ENCODE measurements at regions not wholly inside any gene's neighbourhood (a gene's known extent, or its start where the extent isn't known, plus 50 kb on each side); places are given as distances from the start of the nearest gene placed in this dataset.

GRCh38 chr2:18309627-18310026 lies 250.8 kb downstream of the RDH14 start:
- no peaks in the 10 kb centered on the region for H3K4me1 Mint-ChIP-seq
- no peak for TF ChIP-seq CTCF (IDR thresholded peaks at IDR 0.05)
- H3K4me3 Mint-ChIP-seq: no peak overlapping the region
- no peak for DNase-seq
- no peaks in the 10 kb centered on the region for H3K36me3 Mint-ChIP-seq (ENCODE audit: low read depth)
- ChIA-PET CTCF (no interaction called here), POLR2A (no interaction called here)
- H3K9me3 Mint-ChIP-seq: no peaks in the 10 kb centered on the region
- H3K27me3 Mint-ChIP-seq: no peaks in the 10 kb centered on the region
- no peak overlapping the region for H3K27ac Mint-ChIP-seq
- no peak for ATAC-seq (ENCODE audit: low read depth)
- intact Hi-C loops (cut with micrococcal nuclease): no loop called here

- H3K4me1 Mint-ChIP-seq: no peaks in the 10 kb centered on the region
Measured at GRCh38 chr2:18309188-18309587, 251.3 kb downstream of the RDH14 start.

DNA sequence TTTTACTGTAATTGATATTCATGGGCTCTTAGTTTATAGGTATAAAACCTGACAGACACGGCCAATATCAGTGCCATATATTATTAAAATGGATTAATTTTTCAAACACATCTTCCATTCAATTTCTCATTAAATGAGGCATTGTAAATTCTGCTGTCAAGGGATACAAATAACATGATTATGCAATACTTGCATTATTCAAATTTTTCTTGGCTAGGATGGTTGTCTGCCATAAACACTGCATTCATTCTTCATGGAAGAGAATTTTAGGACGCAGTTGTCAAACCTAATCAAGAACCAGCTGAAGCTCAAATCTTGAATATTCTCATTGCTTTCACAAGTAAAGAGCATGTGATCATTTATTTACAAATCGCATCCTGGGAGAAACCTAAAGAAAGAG lies 255.6 kb downstream of the RDH14 start:
- no peak for DNase-seq
- ChIA-PET POLR2A (no interaction called here), CTCF (no interaction called here)
- ATAC-seq (ENCODE audit: low read depth): no peak
- intact Hi-C loops (cut with micrococcal nuclease): no loop called here
- H3K9me3 Mint-ChIP-seq: no peaks in the 10 kb centered on the region
- no peaks in the 10 kb centered on the region for H3K27me3 Mint-ChIP-seq
- H3K27ac Mint-ChIP-seq: no peak overlapping the region
- TF ChIP-seq CTCF (IDR thresholded peaks at IDR 0.05): no peak
- H3K4me1 Mint-ChIP-seq: no peaks in the 10 kb centered on the region
- H3K4me3 Mint-ChIP-seq: no peak overlapping the region
- no peaks in the 10 kb centered on the region for H3K36me3 Mint-ChIP-seq (ENCODE audit: low read depth)

More at GRCh38 chr2:18309188-18309587, 251.3 kb downstream of the RDH14 start:
- ATAC-seq (ENCODE audit: low read depth) (no peak), DNase-seq (no peak)
- H3K27ac Mint-ChIP-seq: no peak overlapping the region
- H3K9me3 Mint-ChIP-seq: no peaks in the 10 kb centered on the region
- no peaks in the 10 kb centered on the region for H3K36me3 Mint-ChIP-seq (ENCODE audit: low read depth)
- CTCF ChIA-PET: no interaction called here
- no peak for TF ChIP-seq CTCF (IDR thresholded peaks at IDR 0.05)
- H3K27me3 Mint-ChIP-seq: no peaks in the 10 kb centered on the region
- no peak overlapping the region for H3K4me3 Mint-ChIP-seq
- intact Hi-C loops (cut with micrococcal nuclease): no loop called here
- POLR2A ChIA-PET: no interaction called here

DNA sequence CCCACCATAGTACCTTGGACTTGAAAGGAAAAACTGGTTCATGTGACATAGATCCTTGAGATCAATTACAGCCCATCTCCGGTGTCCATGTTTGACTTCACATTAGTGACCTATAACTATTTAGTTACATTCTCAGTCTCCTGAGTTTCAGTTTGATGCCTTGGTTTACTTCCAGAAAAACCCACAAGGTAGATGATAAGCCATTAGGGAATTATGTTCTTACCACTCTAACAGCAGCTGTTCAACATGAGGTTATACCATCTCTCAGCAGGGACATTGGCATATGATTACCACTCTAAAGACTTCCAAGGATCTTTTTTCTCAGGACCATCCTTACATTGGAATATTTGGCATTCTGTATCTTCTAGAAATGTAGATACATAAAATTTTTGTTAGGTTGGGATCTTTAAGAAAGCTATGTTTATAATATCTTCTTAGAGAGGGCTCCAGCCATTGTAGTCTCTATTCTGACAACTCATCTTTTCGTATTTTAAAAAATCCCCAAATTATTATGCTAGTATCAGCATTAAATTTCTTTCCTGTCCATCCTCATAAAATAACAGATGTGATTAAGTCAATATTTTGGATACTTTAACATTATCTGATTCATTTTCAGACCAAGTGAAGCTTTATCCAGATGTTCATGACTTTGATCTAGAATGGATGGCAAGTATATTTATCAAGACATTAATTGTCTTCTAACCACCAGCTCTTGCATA lies 258.9 kb downstream of the RDH14 start:
- ATAC-seq (ENCODE audit: low read depth): no peak
- no peaks in the 10 kb centered on the region for H3K27me3 Mint-ChIP-seq
- intact Hi-C loops (cut with micrococcal nuclease): no loop called here
- TF ChIP-seq CTCF (IDR thresholded peaks at IDR 0.05): no peak
- ChIA-PET POLR2A (no interaction called here), CTCF (no interaction called here)
- no peak for DNase-seq
- H3K4me3 Mint-ChIP-seq: no peak overlapping the region
- H3K36me3 Mint-ChIP-seq (ENCODE audit: low read depth): no peaks in the 10 kb centered on the region
- no peaks in the 10 kb centered on the region for H3K9me3 Mint-ChIP-seq
- no peak overlapping the region for H3K27ac Mint-ChIP-seq
- no peaks in the 10 kb centered on the region for H3K4me1 Mint-ChIP-seq

DNA sequence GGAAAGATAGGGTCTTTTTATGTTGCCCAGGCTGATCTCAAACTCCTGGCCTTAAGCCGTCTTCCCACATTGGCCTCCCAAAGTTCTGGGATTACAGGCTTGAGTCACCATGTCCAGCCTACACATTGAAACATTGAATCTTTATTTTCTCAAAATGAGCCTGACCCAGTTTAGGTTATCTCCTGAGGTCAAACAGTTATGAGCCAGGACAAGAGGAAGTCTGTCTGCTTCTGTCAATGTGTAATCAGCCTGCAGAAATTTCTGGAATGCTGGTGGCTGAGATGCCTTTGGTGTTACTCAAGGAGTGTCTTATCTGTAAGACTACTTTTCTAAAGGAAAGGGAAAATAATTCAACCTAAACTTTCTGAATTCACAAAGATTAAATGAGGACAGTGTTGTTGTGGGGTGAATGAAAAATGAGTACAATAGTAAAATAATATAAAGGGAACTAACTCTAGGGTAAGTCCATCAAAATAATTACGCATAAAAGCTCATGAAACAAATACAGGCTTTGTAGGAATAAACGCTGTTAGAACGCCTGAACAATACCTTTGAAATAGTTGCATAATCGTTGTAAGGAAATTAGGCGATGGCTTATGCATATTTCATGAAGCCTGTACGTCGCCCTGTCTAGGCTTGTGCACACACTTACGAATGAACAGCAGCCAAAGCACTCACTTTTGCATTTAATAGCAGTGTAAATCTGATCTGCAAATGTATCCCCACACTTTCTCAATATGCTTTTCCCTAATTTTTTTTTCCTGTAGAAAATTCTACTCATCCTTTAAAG lies 260.8 kb downstream of the RDH14 start:
- TF ChIP-seq CTCF (IDR thresholded peaks at IDR 0.05): no peak
- ATAC-seq (ENCODE audit: low read depth): no peak
- POLR2A ChIA-PET: no interaction called here
- Mint-ChIP-seq H3K9me3 (no peaks in the 10 kb centered on the region), H3K27me3 (no peaks in the 10 kb centered on the region), H3K4me3 (no peak overlapping the region), H3K36me3 (ENCODE audit: low read depth) (no peaks in the 10 kb centered on the region), H3K27ac (no peak overlapping the region), H3K4me1 (no peaks in the 10 kb centered on the region)
- no peak for DNase-seq
- intact Hi-C loops (cut with micrococcal nuclease): no loop called here
- CTCF ChIA-PET: no interaction called here

All from activated B cell treated with CpG ODN at 0.5 μM for 24 hours (primary cell).